ENCODE measurements at regions not wholly inside any gene's neighbourhood (a gene's known extent, or its start where the extent isn't known, plus 50 kb on each side); places are given as distances from the start of the nearest gene placed in this dataset.

- Histone ChIP-seq H3K27me3 (ENCODE audit: control insufficient read depth, insufficient read depth, low read length) (no peaks in the 10 kb centered on the region), H3K36me3 (ENCODE audit: control insufficient read depth, insufficient read depth, low read length) (no peaks in the 10 kb centered on the region), H3K27ac (ENCODE audit: insufficient read depth, low read length) (no peak overlapping the region), H4K20me1 (ENCODE audit: control insufficient read depth, extremely low read depth, insufficient read depth, low read length) (no peaks in the 10 kb centered on the region), H3K79me2 (ENCODE audit: control insufficient read depth, insufficient read depth, low read length) (no peaks in the 10 kb centered on the region), H3K9ac (ENCODE audit: insufficient read depth, low read length) (no peak overlapping the region), H3K4me3 (replicated peaks in 1 of 4; ENCODE audit: control extremely low read depth in 1 of 4, insufficient read depth in 1 of 4, low read depth in 3 of 4, low read length in 4 of 4) (no peak overlapping the region), H2AFZ (ENCODE audit: low read length) (no peak overlapping the region), H3K4me2 (ENCODE audit: extremely low read depth, insufficient read depth, low read length) (no peak overlapping the region), H3K9me3 (ENCODE audit: control insufficient read depth, insufficient read depth, low read depth, low read length) (no peaks in the 10 kb centered on the region), H3K4me1 (ENCODE audit: control insufficient read depth, extremely low read depth, insufficient read depth, low read length) (no peaks in the 10 kb centered on the region)
- no peak for TF ChIP-seq EZH2 (IDR thresholded peaks at IDR 0.05; ENCODE audit: low read length, missing control alignments)
- TF ChIP-seq, protein P1, sequence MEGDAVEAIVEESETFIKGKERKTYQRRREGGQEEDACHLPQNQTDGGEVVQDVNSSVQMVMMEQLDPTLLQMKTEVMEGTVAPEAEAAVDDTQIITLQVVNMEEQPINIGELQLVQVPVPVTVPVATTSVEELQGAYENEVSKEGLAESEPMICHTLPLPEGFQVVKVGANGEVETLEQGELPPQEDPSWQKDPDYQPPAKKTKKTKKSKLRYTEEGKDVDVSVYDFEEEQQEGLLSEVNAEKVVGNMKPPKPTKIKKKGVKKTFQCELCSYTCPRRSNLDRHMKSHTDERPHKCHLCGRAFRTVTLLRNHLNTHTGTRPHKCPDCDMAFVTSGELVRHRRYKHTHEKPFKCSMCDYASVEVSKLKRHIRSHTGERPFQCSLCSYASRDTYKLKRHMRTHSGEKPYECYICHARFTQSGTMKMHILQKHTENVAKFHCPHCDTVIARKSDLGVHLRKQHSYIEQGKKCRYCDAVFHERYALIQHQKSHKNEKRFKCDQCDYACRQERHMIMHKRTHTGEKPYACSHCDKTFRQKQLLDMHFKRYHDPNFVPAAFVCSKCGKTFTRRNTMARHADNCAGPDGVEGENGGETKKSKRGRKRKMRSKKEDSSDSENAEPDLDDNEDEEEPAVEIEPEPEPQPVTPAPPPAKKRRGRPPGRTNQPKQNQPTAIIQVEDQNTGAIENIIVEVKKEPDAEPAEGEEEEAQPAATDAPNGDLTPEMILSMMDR (conservative IDR thresholded peaks at IDR 0.05 in 1 of 2, IDR thresholded peaks at IDR 0.05 in 1 of 2; ENCODE audit: low read depth in 1 of 2, low read length in 2 of 2) = no peak
- peak in 1 of 2 donors; percentile 98 for DNase-seq (ENCODE audit: low read depth in 2 of 2)
These were observed 189.9 kb downstream of the NSG2 start for GRCh38 chr5:174235221-174236011.

- Histone ChIP-seq H3K4me3 (replicated peaks in 1 of 4; ENCODE audit: control extremely low read depth in 1 of 4, insufficient read depth in 1 of 4, low read depth in 3 of 4, low read length in 4 of 4) (no peak overlapping the region), H3K4me1 (ENCODE audit: control insufficient read depth, extremely low read depth, insufficient read depth, low read length) (no peaks in the 10 kb centered on the region), H3K27me3 (ENCODE audit: control insufficient read depth, insufficient read depth, low read length) (no peaks in the 10 kb centered on the region), H3K27ac (ENCODE audit: insufficient read depth, low read length) (no peak overlapping the region), H4K20me1 (ENCODE audit: control insufficient read depth, extremely low read depth, insufficient read depth, low read length) (no peaks in the 10 kb centered on the region), H3K9ac (ENCODE audit: insufficient read depth, low read length) (no peak overlapping the region), H3K79me2 (ENCODE audit: control insufficient read depth, insufficient read depth, low read length) (no peaks in the 10 kb centered on the region), H3K9me3 (ENCODE audit: control insufficient read depth, insufficient read depth, low read depth, low read length) (no peaks in the 10 kb centered on the region), H3K36me3 (ENCODE audit: control insufficient read depth, insufficient read depth, low read length) (no peaks in the 10 kb centered on the region), H3K4me2 (ENCODE audit: extremely low read depth, insufficient read depth, low read length) (no peak overlapping the region), H2AFZ (ENCODE audit: low read length) (no peak overlapping the region)
- no peak for DNase-seq (ENCODE audit: low read depth in 2 of 2)
- TF ChIP-seq EZH2 (IDR thresholded peaks at IDR 0.05; ENCODE audit: low read length, missing control alignments) = no peak
- TF ChIP-seq, protein P1 (conservative IDR thresholded peaks at IDR 0.05 in 1 of 2, IDR thresholded peaks at IDR 0.05 in 1 of 2; ENCODE audit: low read depth in 1 of 2, low read length in 2 of 2) = no peak
These were observed 190.6 kb downstream of the NSG2 start for GRCh38 chr5:174236070-174236469.

DNA sequence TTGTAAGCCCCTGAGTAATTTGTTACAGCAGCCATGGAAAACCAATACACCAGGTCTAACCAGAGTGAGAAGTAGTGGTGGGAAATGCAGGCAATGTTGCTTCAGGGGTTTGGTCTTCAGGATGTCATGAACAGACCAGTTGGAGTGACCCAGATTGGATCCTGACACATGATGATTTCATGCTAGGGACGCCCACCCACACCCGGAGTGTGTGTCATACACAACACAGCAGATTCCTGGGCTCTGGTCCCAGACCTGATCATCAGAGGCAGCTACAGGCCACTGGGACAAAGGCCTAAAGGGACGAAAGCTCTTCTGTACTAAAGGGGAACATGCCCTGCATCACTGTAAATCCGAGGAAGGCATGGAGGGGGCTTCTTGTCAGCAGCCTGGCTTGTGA lies 194.2 kb downstream of the NSG2 start:
- Histone ChIP-seq H3K9me3 (ENCODE audit: control insufficient read depth, insufficient read depth, low read depth, low read length) (no peaks in the 10 kb centered on the region), H3K79me2 (ENCODE audit: control insufficient read depth, insufficient read depth, low read length) (no peaks in the 10 kb centered on the region), H3K4me2 (ENCODE audit: extremely low read depth, insufficient read depth, low read length) (no peak overlapping the region), H3K36me3 (ENCODE audit: control insufficient read depth, insufficient read depth, low read length) (no peaks in the 10 kb centered on the region), H2AFZ (ENCODE audit: low read length) (no peak overlapping the region), H3K27me3 (ENCODE audit: control insufficient read depth, insufficient read depth, low read length) (no peaks in the 10 kb centered on the region), H3K9ac (ENCODE audit: insufficient read depth, low read length) (no peak overlapping the region), H4K20me1 (ENCODE audit: control insufficient read depth, extremely low read depth, insufficient read depth, low read length) (no peaks in the 10 kb centered on the region), H3K4me1 (ENCODE audit: control insufficient read depth, extremely low read depth, insufficient read depth, low read length) (no peaks in the 10 kb centered on the region), H3K4me3 (replicated peaks in 1 of 4; ENCODE audit: control extremely low read depth in 1 of 4, insufficient read depth in 1 of 4, low read depth in 3 of 4, low read length in 4 of 4) (no peak overlapping the region), H3K27ac (ENCODE audit: insufficient read depth, low read length) (no peak overlapping the region)
- TF ChIP-seq, protein P1 (conservative IDR thresholded peaks at IDR 0.05 in 1 of 2, IDR thresholded peaks at IDR 0.05 in 1 of 2; ENCODE audit: low read depth in 1 of 2, low read length in 2 of 2) = no peak
- no peak for TF ChIP-seq EZH2 (IDR thresholded peaks at IDR 0.05; ENCODE audit: low read length, missing control alignments)
- peak in 1 of 2 donors; percentile 77 for DNase-seq (ENCODE audit: low read depth in 2 of 2)
